ENCODE measurements at regions not wholly inside any gene's neighbourhood (a gene's known extent, or its start where the extent isn't known, plus 50 kb on each side); places are given as distances from the start of the nearest gene placed in this dataset.
"Not testable (repeated sequence)": the region's sequence is repeated elsewhere in the genome, so short reads cannot be mapped to it uniquely, and the experiment has no call there.

DNA sequence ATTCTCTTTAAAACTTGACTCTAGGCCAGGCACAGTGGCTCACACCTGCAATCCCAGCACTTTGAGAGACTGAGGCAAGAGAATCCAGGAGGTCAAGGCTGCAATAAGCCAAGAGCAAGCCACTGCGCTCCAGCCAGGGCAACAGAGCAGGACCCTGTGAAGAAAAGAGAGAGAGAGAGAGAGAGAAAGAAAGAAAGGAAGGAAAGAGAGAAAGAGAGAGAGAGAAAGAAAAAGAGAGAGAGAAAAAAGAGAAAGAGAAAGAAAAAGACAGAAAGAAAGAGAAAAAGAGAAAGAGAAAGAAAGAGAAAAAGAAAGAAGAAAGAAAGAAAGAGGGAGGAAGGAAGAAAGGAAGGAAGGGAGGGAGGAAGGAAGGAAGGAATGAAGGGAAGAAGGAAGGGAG, 76.7 kb downstream of the RIN2 start:
- DNase-seq (ENCODE audit: low spot score) = no peak

DNA sequence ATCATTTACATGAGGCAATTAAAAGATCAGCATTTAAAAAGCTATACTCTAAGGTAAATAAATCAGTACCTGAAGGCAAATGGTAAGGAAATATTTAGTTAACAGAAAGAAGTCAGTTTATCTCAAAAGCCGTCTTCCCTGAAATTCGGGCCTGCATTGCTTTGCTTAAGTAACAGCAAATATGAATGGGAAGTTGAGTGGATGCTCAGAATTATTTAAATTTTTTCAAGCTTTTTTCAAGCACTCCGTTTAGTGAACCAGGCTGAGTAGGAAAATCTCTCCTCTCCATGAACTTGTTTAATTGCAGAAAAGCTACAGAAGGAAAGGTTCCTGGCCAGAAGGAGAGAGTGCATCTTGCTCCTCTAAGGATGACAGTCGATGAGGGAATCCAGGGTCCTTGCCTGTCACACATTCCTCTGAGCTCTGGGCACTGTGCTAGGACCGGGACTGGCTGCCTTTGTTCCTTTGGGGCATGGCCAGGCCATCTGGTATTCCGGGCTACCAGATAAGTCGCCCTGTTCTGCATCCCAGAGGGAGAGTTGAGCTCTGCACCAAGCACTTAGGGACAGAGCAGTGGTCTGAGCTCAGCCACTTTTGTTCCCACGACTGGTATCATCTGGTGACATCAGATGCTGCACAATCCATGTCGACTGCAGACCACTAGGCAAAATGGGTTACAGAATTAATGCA, 77.6 kb downstream of the RIN2 start:
- DNase-seq (ENCODE audit: low spot score) = no peak

DNA sequence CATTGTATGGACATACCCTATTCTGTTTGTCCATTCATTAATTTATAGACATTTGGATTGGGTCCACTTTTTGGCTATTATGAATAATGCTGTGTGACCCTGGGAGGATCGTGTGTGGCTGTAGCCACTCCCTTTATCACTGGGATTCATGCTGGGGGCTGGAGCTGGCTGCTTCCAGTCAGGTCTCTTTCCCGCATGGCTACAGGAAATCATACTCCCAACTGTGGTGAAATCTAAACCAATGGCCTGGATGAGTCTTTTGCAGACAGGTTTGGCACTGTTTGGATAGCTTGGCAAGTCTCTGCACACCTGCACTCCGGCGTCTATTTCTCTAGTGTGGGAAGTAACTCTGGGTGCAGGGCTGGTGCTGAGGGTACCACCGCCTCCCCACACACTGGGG, 80.4 kb downstream of the RIN2 start:
- no peak for DNase-seq (ENCODE audit: low spot score)

DNA sequence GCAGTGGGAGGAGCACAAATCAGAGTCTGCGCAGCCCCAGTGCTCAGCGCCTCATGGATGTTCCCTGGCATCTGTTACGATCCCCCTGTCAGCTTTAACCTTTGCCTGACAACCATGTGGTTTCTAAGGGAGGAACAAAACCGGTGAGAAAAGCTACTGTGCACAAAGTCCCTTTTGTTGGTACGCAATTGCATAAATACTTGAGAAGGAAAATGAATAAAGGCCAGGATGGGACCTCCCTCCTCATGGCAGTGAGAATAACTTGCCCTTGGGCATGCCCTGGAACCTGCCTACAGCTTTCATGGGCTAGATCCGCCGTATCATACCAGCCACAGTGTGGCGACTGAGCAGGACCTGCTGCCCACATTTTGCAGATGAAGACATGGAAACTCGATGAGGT, 81.0 kb downstream of the RIN2 start:
- no peak for DNase-seq (ENCODE audit: low spot score)

DNA sequence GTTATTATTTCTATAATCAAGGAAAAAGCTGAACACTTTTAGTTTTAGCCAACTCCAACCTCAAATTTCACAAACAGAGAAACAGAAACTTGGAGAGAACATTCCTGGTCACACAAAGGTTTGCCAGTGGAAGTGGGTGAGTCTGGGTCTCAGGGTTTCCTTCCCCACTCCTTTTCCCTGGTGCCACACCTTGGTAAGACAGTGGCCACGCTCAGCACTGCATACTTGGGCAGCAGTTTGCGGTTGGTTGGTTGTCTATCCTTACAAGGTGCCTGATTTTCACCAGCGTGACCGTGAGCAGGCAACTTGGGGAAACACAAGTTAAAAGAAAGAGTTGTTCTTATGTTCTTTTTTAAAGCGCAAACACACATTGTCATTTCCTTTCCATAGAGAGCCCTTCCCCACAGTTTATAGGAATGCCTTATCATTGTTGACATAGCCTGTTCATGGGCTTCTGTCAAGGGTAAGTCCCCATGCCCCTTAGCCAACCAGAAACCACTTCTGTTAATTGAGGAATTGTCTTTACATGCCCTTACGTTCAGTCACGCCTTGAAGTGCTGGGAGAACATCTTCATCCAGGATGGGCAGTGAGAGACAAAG, 82.2 kb downstream of the RIN2 start:
- no peak for DNase-seq (ENCODE audit: low spot score)

DNA sequence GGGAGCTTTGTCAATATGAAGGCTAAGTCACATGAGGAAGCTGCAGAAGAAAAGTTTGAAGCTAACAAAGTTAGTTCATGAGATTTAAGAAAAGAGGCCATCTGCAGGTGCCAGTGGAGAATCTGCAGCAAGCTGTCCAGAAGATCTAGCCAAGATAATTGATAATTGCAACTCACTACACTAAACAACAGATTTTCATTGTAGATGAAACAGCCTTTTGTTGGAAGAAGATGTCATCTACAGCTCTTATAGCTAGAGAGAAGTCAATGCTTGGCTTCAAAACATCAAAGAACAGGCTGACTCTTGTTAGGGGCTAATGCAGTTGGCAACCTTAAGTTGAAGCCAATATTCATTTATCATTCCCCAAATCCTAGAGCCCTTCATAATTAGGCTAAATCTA, 83.7 kb downstream of the RIN2 start:
- no peak for DNase-seq (ENCODE audit: low spot score)

DNA sequence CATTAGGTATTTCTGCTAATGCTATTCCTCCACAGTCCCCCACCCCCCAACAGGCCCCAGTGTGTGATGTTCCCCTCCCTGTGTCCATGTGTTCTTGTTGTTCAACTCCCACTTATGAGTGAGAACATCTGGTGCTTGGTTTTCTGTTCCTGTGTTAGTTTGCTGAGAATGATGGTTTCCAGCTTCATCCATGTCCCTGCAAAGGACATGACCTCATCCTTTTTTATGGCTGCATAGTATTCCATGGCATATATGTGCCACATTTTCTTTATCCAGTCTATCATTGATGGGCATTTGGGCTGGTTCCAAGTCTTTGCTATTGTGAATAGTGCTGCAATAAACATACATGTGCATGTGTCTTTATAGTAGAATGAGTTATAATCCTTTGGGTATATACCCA, 86.8 kb downstream of the RIN2 start:
- not testable (repeated sequence) for DNase-seq (ENCODE audit: low spot score)

DNA sequence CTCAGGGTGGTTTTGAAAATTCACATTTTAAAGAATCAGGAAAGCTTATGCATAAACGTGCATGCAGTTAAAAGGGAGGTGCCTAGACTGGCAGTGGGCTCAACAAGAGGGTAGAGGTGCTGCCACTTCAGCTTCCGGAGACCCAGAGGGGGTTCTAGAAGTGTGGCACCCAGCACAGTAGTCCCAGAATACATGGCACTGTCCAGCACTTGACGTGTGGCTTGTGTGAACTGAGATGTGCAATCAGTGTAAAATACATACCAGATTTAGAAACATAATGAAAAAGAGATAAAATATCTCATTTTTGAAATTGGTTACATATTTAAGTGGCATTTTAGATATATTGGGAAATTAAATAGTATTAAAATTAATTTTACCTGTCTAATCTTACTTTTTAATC, 89.3 kb downstream of the RIN2 start:
- no peak for DNase-seq (ENCODE audit: low spot score)

DNA sequence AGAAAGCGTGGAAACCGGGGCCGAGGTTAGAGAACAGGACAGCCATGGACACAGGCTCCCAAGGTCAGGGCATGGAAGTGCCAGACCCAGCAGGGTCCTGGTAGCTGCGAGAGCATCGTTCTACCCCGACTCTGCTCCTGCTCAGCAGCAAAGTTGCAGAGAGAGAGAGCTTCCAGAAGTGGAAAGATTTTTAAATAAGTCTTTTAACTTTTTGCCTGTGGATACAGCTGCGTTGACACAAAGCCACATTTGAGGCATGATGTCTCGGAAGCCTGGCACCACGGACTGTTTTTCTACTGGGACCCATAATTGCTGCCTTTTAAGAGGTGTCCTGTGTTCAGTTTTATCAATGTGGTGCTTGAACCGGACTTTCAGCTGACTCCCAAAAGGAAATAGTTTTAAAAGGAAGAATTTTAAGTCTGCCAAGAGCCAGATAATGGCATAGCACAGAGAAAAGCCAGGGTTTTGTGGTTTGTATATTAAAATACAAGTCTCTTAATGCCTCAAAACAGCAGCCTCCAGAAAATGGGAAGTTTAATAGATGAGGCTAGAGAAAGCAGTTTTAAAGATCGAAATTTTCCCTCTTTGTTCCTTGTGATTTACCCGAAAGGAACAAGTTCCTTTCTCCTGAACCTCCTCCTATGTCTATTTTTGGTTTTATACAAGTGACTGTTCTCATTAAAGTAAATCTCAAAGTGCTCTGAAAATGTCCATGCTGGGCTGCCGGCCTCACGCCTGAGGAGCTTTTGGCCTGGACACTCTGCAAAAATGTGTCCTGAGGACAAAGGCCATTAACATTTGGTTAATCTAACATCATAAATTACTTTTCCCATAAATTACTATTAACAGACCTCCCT, 91.5 kb downstream of the RIN2 start:
- DNase-seq (ENCODE audit: low spot score) = no peak

DNA sequence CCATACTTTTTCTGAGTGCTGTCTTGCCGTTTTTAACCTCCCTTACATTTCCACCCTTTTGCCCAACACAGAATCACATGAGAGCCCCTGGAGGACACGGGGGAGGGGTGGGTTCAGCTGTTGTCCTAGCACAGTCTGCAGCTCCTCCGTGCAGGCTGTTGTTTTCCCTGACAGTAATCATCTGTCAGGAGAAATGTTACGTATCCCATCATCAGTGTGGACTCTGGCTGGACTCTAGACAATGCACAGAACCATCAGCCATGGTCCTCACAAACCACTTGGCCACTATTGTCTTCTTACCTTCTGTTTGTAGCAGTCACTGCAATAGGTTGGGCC, 92.1 kb downstream of the RIN2 start:
- no peak for DNase-seq (ENCODE audit: low spot score)

DNA sequence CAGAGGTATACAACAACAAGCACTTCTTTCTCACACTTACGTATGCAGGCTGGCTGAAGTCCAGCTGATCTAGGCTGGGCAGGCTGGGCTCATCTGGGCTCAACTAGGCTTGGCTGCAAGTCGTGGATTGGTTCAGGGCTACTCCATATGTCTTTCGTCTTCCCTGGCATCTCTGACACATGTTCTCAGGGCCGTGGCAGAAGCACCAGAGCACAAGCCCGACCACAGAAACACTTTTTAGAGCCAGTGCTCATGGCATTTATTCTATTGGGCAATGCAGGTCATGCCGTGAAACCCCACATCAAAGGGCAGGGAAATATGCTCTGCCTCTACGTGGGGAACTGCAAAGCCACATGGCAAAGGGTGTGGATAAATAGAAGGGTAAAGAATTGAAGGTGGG, 93.8 kb downstream of the RIN2 start:
- no peak for DNase-seq (ENCODE audit: low spot score)

DNA sequence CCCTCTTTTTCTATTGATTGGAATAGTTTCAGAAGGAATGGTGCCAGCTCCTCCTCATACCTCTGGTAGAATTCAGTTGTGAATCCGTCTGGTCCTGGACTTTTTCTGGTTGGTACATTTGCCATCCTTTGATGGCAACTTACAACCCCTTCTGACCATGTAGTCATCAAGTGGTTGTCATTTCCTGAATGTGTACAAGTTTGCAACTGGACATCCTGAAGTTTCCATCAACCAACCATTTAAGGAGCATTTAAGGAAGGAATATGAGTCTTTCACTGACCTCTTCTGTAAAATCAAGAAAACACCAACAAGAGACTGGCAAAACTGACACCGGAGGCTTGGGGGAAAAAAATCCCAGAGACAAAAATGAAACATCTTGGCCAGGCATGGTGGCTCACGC, 97.4 kb downstream of the RIN2 start:
- no peak for DNase-seq (ENCODE audit: low spot score)

DNA sequence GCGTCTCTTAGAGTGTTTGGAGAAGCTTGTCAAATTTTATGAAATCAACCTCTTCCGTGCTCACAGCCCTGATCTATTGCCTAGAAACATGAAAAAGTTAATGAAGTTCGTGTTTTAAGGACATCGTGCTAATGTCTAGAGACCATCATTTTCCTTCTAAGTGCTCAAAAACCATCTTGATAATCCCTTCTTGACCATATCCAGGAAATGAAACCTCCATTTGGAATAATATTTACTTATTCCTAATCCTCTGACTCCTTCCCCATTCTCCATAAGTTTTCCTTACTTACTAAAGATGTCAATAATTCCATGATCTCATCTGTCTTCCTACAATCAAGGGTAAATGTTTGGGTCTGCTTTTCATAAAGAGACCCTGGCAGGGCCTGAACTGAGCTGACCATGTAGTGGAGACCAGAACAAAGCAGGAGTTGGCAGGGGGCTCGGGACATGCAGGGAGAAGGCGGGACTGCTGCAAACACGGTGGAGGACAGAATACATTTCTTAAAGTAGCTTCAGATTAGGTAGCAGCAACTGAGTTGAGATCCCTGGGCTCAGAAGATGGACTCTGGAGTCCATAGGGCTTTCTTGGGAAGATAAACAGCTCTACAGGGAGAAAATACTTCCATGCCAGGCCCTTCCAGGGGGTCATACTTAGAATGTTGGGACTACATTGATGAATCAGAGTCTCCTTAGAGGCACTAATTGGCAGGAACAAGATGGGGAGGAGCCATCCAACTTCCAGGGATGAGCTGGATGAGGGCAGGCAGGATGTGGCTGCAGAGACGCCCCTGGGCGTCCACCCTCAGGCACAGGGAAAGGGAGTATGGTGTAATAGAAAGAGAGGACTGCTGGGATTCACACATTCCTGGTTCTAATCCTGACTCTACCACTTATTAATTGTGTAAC, 100.7 kb downstream of the RIN2 start:
- DNase-seq (ENCODE audit: low spot score) = no peak

DNA sequence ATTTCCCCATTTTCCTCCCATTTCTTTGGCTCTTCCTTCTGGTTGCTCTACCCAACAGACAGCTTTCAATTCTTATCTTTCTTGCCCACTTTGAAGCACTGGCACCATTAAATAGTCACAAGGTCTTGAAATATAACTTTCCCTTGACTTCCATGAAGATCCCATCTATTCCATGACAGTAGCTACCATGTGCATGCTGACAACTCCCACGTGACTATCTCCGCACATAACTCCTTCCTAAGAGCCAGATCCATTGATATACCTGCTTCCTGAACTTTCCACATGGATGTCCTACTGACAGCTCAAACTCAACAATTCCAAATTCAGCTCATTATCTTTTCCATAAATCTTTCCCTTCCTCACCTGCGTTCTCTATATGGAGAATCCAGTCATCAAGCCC, 101.4 kb downstream of the RIN2 start:
- DNase-seq (ENCODE audit: low spot score) = no peak

DNA sequence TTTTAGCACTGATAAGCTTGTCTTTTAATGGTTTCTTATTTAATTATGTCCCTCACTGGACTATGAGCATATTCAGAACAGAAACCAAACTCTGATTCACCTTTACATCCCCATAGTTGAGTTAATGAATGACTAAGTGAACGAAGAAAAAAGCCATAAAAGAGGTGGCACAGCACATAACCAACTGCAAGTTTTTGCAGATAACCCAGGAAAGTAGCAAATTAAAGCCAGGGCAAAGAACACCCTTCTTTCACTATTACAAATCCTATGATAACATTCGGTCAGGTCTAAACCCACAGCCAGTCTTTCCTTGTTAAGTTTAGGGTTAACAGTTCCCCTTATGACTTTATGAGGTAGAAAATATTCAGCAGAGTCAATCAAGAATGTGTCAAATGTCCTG, 102.7 kb downstream of the RIN2 start:
- DNase-seq (ENCODE audit: low spot score) = no peak

DNA sequence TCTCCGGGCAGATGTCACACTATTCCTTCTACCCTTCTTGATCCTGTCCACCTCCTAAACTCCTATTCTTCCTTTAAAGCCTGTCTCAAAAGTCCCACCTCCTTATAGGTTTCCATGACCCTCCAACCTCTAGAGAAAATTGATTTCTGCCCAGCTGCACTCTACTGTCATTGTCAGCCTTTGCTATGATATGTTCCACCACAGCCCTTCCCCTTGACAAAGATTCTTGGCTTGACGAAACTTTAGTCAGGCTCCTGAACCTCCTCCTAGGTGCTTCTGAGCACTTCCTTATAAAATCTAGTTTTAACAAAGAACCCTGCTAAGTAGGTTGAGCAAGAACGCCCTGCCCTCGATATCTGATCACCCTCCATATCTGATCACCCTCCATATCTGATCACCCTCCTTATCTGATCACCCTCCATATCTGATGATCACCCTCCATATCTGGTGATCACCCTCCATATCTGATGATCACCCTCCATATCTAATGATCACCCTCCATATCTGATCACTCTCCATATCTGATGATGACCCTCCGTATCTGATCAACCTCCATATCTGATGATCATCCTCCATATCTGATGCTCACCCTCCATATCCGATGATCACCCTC, 103.2 kb downstream of the RIN2 start:
- no peak for DNase-seq (ENCODE audit: low spot score)

DNA sequence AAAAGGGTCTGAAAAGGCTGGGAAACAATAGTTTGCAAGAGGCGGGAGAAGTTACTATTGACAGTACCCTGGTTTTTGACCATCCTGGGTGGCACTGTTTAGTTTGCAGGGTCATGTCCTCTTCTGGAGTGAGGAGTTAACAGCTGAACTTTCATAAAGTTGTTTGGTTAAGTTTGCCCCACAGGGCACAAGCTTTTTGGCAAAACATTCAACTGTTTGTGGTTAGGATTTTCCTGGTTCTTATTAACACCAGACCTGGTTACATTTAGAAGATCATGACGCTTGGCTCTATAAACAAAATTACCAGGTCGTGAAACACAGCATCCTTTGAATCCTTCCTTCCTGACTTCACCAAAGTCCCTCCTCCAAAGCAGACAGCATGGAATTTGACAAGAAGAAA, 106.1 kb downstream of the RIN2 start:
- DNase-seq (ENCODE audit: low spot score) = no peak

DNA sequence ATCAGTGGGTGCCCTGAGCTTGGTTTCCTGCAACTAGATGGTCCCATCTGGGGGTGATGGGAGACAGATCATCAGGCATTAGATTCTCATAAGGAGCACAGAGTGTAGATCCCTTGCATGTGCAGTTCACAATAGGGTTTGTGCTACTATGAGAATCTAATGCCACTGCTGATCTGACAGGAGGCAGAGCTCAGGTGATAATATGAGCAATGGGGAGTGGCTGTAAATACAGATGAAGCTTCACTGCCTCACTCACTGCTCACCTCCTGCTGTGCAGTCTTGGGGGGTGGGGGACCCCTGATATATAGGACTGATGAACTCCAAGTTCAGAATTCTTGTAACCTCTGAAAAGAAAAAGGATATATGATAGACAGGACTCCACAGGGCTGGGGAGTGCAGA, 108.0 kb downstream of the RIN2 start:
- no peak for DNase-seq (ENCODE audit: low spot score)

DNA sequence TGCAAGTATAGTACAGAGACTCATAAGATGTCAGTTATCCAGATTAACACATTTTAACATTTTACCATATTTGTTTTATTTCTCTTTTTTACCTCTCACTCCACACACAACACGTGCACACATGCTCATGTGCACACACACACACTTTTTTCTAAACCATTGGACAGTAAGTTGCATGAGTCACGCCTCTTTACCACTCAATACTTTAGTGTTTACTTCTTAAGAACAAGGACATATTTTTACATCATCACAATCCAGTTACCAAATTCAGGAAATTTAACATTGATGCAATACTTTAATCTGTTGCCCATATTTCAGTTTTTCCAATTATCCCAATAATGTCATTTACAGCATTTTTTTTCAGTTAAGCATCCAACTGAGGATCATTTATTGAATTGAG, 109.0 kb downstream of the RIN2 start:
- DNase-seq (ENCODE audit: low spot score) = no peak

DNA sequence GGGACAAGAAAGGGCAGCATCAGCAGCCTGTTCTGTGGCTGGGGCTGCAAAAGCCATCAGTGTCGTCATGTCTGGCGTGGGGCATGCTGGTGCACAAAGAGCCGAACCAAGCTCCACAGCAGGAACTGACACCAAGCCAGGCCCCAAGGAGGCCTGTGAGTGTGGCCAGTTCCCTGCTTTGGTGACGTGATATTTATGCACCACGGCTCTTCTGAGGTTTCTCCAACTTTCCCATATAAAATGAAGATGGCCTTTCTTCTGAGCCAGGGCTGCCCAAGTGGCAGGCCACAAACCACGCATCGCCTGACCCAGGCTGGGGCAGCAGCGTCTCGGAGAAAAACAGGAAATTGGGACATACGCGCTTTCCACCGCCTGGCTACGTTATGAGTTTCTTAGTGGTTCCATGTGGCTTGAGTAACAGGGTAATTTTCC, 109.9 kb downstream of the RIN2 start:
- no peak for DNase-seq (ENCODE audit: low spot score)

DNA sequence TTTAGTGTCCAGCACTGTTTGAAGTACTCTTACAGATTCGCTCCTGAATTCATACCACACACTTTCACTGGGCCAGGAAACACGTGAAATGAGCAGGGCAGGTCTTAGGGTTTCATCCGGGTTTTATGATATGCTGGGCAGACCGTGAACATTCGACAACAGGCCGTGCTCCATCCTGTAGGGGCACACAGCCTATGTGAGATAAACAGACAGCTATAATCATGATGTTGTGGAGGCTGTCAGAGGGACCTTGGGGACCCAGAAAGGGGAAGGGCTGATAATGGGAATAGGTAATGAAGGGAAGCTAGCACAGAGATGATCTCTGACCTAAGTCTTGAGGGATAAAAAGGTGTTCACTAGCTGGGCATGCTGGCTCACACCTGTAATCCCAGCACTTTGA, 110.4 kb downstream of the RIN2 start:
- DNase-seq (ENCODE audit: low spot score) = no peak

DNA sequence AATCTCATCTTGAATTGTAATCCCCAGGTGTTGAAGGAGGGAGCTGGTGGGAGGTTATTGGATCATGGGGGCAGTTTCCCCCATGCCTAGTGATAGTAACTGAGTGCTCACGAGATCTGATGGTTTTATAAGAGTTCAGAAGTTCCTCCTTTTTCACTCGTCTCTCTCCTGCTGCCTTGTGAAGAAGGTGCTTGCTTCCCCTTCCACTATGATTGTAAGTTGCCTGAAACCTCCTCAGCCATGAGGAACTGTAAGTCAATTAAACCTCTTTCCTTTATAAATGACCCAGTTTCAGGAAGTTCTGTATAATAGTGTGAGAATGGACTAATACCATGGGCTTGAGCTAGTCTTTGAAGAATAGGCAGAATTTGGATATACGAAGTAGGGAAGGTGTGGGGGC, 113.9 kb downstream of the RIN2 start:
- no peak for DNase-seq (ENCODE audit: low spot score)
